ENCODE measurements at regions not wholly inside any gene's neighbourhood (a gene's known extent, or its start where the extent isn't known, plus 50 kb on each side); places are given as distances from the start of the nearest gene placed in this dataset.
"Not testable (repeated sequence)": the region's sequence is repeated elsewhere in the genome, so short reads cannot be mapped to it uniquely, and the experiment has no call there.

GRCh38 chr2:193153576-193153975 is 958.8 kb upstream of the TMEFF2 start:
- Histone ChIP-seq H3K9me3 (ENCODE audit: insufficient read depth, low read depth, low read length) (no peaks in the 10 kb centered on the region), H3K36me3 (ENCODE audit: insufficient read depth, low read length) (no peaks in the 10 kb centered on the region), H3K9ac (ENCODE audit: low read depth, low read length) (no peak overlapping the region), H3K27me3 (ENCODE audit: insufficient read depth, low read length) (no peaks in the 10 kb centered on the region), H3K4me1 (ENCODE audit: insufficient read depth, low read length) (no peaks in the 10 kb centered on the region), H3K4me3 (ENCODE audit: low read length) (no peak overlapping the region), H3K27ac (ENCODE audit: low read depth, low read length) (no peak overlapping the region)
- WGBS: 91% methylated on average over 2 of the region's 2 CpGs

- not testable (repeated sequence) for H3K9me3 ChIP-seq (ENCODE audit: insufficient read depth, low read depth, low read length); H3K36me3 ChIP-seq (ENCODE audit: insufficient read depth, low read length); H3K4me1 ChIP-seq (ENCODE audit: insufficient read depth, low read length); H3K4me3 ChIP-seq (ENCODE audit: low read length); H3K9ac ChIP-seq (ENCODE audit: low read depth, low read length); H3K27me3 ChIP-seq (ENCODE audit: insufficient read depth, low read length)
- 66% methylated on average over 5 of the region's 5 CpGs for WGBS
- peak overlapping the region; percentile 5; the same call in 1 of the 2 replicates for H3K27ac ChIP-seq (ENCODE audit: low read depth, low read length)
These were observed 947.7 kb upstream of the TMEFF2 start for GRCh38 chr2:193142467-193142866.

GRCh38 chr2:193141998-193142397 is 947.3 kb upstream of the TMEFF2 start:
- no peak overlapping the region for H3K9ac ChIP-seq (ENCODE audit: low read depth, low read length)
- H3K36me3 ChIP-seq (ENCODE audit: insufficient read depth, low read length): no peaks in the 10 kb centered on the region
- H3K9me3 ChIP-seq (ENCODE audit: insufficient read depth, low read depth, low read length): no peaks in the 10 kb centered on the region
- H3K27ac ChIP-seq (ENCODE audit: low read depth, low read length): no peak overlapping the region
- H3K27me3 ChIP-seq (ENCODE audit: insufficient read depth, low read length): no peaks in the 10 kb centered on the region
- H3K4me3 ChIP-seq (ENCODE audit: low read length): no peak overlapping the region
- H3K4me1 ChIP-seq (ENCODE audit: insufficient read depth, low read length): peaks cover 8% of the 10 kb centered on the region; the same call in 1 of the 2 replicates

- not testable (repeated sequence) for H3K36me3 ChIP-seq (ENCODE audit: insufficient read depth, low read length); H3K4me3 ChIP-seq (ENCODE audit: low read length); H3K4me1 ChIP-seq (ENCODE audit: insufficient read depth, low read length); H3K27me3 ChIP-seq (ENCODE audit: insufficient read depth, low read length); H3K9me3 ChIP-seq (ENCODE audit: insufficient read depth, low read depth, low read length); H3K27ac ChIP-seq (ENCODE audit: low read depth, low read length); H3K9ac ChIP-seq (ENCODE audit: low read depth, low read length)
- WGBS: 93% methylated on average over 1 of the region's 1 CpG
These were observed 946.2 kb upstream of the TMEFF2 start for GRCh38 chr2:193140895-193141294.

- no peak overlapping the region for H3K27ac ChIP-seq (ENCODE audit: low read depth, low read length)
- no peaks in the 10 kb centered on the region for H3K4me1 ChIP-seq (ENCODE audit: insufficient read depth, low read length)
- no peaks in the 10 kb centered on the region for H3K36me3 ChIP-seq (ENCODE audit: insufficient read depth, low read length)
- no peaks in the 10 kb centered on the region for H3K27me3 ChIP-seq (ENCODE audit: insufficient read depth, low read length)
- H3K4me3 ChIP-seq (ENCODE audit: low read length): no peak overlapping the region
- no peak overlapping the region for H3K9ac ChIP-seq (ENCODE audit: low read depth, low read length)
- no peaks in the 10 kb centered on the region for H3K9me3 ChIP-seq (ENCODE audit: insufficient read depth, low read depth, low read length)
These were observed 930.1 kb upstream of the TMEFF2 start for GRCh38 chr2:193124815-193125214.

- Histone ChIP-seq H3K27ac (ENCODE audit: low read depth, low read length) (no peak overlapping the region), H3K9ac (ENCODE audit: low read depth, low read length) (no peak overlapping the region), H3K4me3 (ENCODE audit: low read length) (no peak overlapping the region), H3K4me1 (ENCODE audit: insufficient read depth, low read length) (no peaks in the 10 kb centered on the region), H3K9me3 (ENCODE audit: insufficient read depth, low read depth, low read length) (no peaks in the 10 kb centered on the region), H3K36me3 (ENCODE audit: insufficient read depth, low read length) (no peaks in the 10 kb centered on the region), H3K27me3 (ENCODE audit: insufficient read depth, low read length) (no peaks in the 10 kb centered on the region)
- WGBS: no CpG with 5 or more reads among the region's 1 CpG
These were observed 920.1 kb upstream of the TMEFF2 start for GRCh38 chr2:193114827-193115226.

- no peaks in the 10 kb centered on the region for H3K27me3 ChIP-seq (ENCODE audit: insufficient read depth, low read length)
- H3K9ac ChIP-seq (ENCODE audit: low read depth, low read length): no peak overlapping the region
- no peaks in the 10 kb centered on the region for H3K9me3 ChIP-seq (ENCODE audit: insufficient read depth, low read depth, low read length)
- no peaks in the 10 kb centered on the region for H3K36me3 ChIP-seq (ENCODE audit: insufficient read depth, low read length)
- H3K27ac ChIP-seq (ENCODE audit: low read depth, low read length): no peak overlapping the region
- H3K4me1 ChIP-seq (ENCODE audit: insufficient read depth, low read length): no peaks in the 10 kb centered on the region
- H3K4me3 ChIP-seq (ENCODE audit: low read length): no peak overlapping the region
- 94% methylated on average over 1 of the region's 1 CpG for WGBS
These were observed 918.3 kb upstream of the TMEFF2 start for GRCh38 chr2:193112986-193113385.

GRCh38 chr2:193103064-193103463 is 908.3 kb upstream of the TMEFF2 start:
- WGBS: no CpG with 5 or more reads among the region's 1 CpG
- Histone ChIP-seq H3K4me3 (ENCODE audit: low read length) (no peak overlapping the region), H3K27ac (ENCODE audit: low read depth, low read length) (no peak overlapping the region), H3K36me3 (ENCODE audit: insufficient read depth, low read length) (no peaks in the 10 kb centered on the region), H3K4me1 (ENCODE audit: insufficient read depth, low read length) (no peaks in the 10 kb centered on the region), H3K27me3 (ENCODE audit: insufficient read depth, low read length) (no peaks in the 10 kb centered on the region), H3K9ac (ENCODE audit: low read depth, low read length) (no peak overlapping the region), H3K9me3 (ENCODE audit: insufficient read depth, low read depth, low read length) (no peaks in the 10 kb centered on the region)

GRCh38 chr2:193101591-193101990 is 906.9 kb upstream of the TMEFF2 start:
- 94% methylated on average over 5 of the region's 5 CpGs for WGBS
- Histone ChIP-seq H3K27ac (ENCODE audit: low read depth, low read length) (no peak overlapping the region), H3K9ac (ENCODE audit: low read depth, low read length) (no peak overlapping the region), H3K27me3 (ENCODE audit: insufficient read depth, low read length) (no peaks in the 10 kb centered on the region), H3K4me3 (ENCODE audit: low read length) (no peak overlapping the region), H3K36me3 (ENCODE audit: insufficient read depth, low read length) (no peaks in the 10 kb centered on the region), H3K4me1 (ENCODE audit: insufficient read depth, low read length) (no peaks in the 10 kb centered on the region), H3K9me3 (ENCODE audit: insufficient read depth, low read depth, low read length) (no peaks in the 10 kb centered on the region)

- Histone ChIP-seq H3K4me3 (ENCODE audit: low read length) (no peak overlapping the region), H3K36me3 (ENCODE audit: insufficient read depth, low read length) (no peaks in the 10 kb centered on the region), H3K9me3 (ENCODE audit: insufficient read depth, low read depth, low read length) (no peaks in the 10 kb centered on the region), H3K27ac (ENCODE audit: low read depth, low read length) (no peak overlapping the region), H3K27me3 (ENCODE audit: insufficient read depth, low read length) (no peaks in the 10 kb centered on the region), H3K4me1 (ENCODE audit: insufficient read depth, low read length) (no peaks in the 10 kb centered on the region), H3K9ac (ENCODE audit: low read depth, low read length) (no peak overlapping the region)
- no CpG with 5 or more reads among the region's 1 CpG for WGBS
These were observed 893.3 kb upstream of the TMEFF2 start for GRCh38 chr2:193088026-193088425.

- Histone ChIP-seq H3K27ac (ENCODE audit: low read depth, low read length) (no peak overlapping the region), H3K9ac (ENCODE audit: low read depth, low read length) (no peak overlapping the region), H3K36me3 (ENCODE audit: insufficient read depth, low read length) (no peaks in the 10 kb centered on the region), H3K27me3 (ENCODE audit: insufficient read depth, low read length) (no peaks in the 10 kb centered on the region), H3K4me3 (ENCODE audit: low read length) (no peak overlapping the region), H3K4me1 (ENCODE audit: insufficient read depth, low read length) (no peaks in the 10 kb centered on the region), H3K9me3 (ENCODE audit: insufficient read depth, low read depth, low read length) (no peaks in the 10 kb centered on the region)
These were observed 882.3 kb upstream of the TMEFF2 start for GRCh38 chr2:193076995-193077394.

- Histone ChIP-seq H3K9ac (ENCODE audit: low read depth, low read length) (no peak overlapping the region), H3K36me3 (ENCODE audit: insufficient read depth, low read length) (no peaks in the 10 kb centered on the region), H3K4me3 (ENCODE audit: low read length) (no peak overlapping the region), H3K27ac (ENCODE audit: low read depth, low read length) (no peak overlapping the region), H3K27me3 (ENCODE audit: insufficient read depth, low read length) (no peaks in the 10 kb centered on the region), H3K9me3 (ENCODE audit: insufficient read depth, low read depth, low read length) (peaks cover 5% of the 10 kb centered on the region; the same call in 1 of the 2 replicates), H3K4me1 (ENCODE audit: insufficient read depth, low read length) (no peaks in the 10 kb centered on the region)
- 86% methylated on average over 1 of the region's 2 CpGs for WGBS
These were observed 880.2 kb upstream of the TMEFF2 start for GRCh38 chr2:193074933-193075332.
